Panc1 (cell line): ENCODE measurements at regions not wholly inside any gene's neighbourhood (a gene's known extent, or its start where the extent isn't known, plus 50 kb on each side); places are given as distances from the start of the nearest gene placed in this dataset.

Source experiments
- ATAC-seq: fragments of 200-7000 bp; cut with Tn5 transposase; 2 replicates; pipeline ENCODE4 v1.9.1; 2020; ENCODE audit warnings: mild to moderate bottlenecking, moderate library complexity
- BruUV-seq: library from RNA; stranded (reverse); fragments of 400-500 nt; replicated peaks from 2 replicates; lab custom pipeline; 2021; lab: Mats Ljungman, UMichigan
- CTCF ChIA-PET: fragments of 300-600 bp; sonication (Branson Sonifier 250); formaldehyde crosslinking; loops from one replicate; lab custom pipeline; 2022; ENCODE audit warnings: antibody characterized with exemption; lab: Charles Lee
- POLR2A ChIA-PET: fragments of 300-600 bp; sonication (Branson Sonifier 250); formaldehyde crosslinking; loops from one replicate; lab custom pipeline; 2022; ENCODE audit warnings: antibody characterized with exemption; lab: Charles Lee
- DNase-seq: peaks from one replicate; pipeline ENCODE4 v3.0.0-alpha.2; 2010; ENCODE audit warnings: low read depth, low spot score
- H3K27ac ChIP-seq: 2 replicates; pipeline ENCODE4 v1.5.1; 2011; ENCODE audit warnings: mild to moderate bottlenecking, low read length, inconsistent platforms
- H3K27me3 ChIP-seq: fragments of 200-500 bp; sonication (Bioruptor generic); 2 replicates; pipeline ENCODE4 v1.6.0; 2014; ENCODE audit warnings: low read length, inconsistent platforms; ENCODE audit not compliant: control insufficient read depth, insufficient read depth
- H3K36me3 ChIP-seq: fragments of 200-500 bp; sonication (Bioruptor generic); 2 replicates; pipeline ENCODE4 v1.5.1; 2014; ENCODE audit warnings: inconsistent platforms, mild to moderate bottlenecking, low read length, moderate library complexity; ENCODE audit not compliant: control insufficient read depth, insufficient read depth
- H3K4me1 ChIP-seq: 2 replicates; pipeline ENCODE4 v1.5.1; 2011; ENCODE audit warnings: inconsistent platforms, mild to moderate bottlenecking, low read length, moderate library complexity; ENCODE audit not compliant: control insufficient read depth, insufficient read depth
- H3K4me3 ChIP-seq, 2 experiments: 2 replicates each; pipeline ENCODE4 v1.5.1; 2011 to 2012; ENCODE audit warnings: low read depth in 2 of 2, low read length in 2 of 2, mild to moderate bottlenecking in 2 of 2, inconsistent platforms in 1 of 2, moderate library complexity in 1 of 2
- H3K9me3 ChIP-seq: fragments of 200-500 bp; sonication (Bioruptor generic); 2 replicates; pipeline ENCODE4 v1.5.1; 2014; ENCODE audit warnings: low read depth, mild to moderate bottlenecking, inconsistent platforms, low read length, moderate library complexity; ENCODE audit not compliant: control insufficient read depth, insufficient read depth
- CTCF ChIP-seq: fragments of 450-650 bp; IDR thresholded peaks from 2 replicates; pipeline ENCODE4 v1.5.1; 2017; ENCODE audit warnings: mild to moderate bottlenecking
- POLR2AphosphoS5 ChIP-seq: IDR thresholded peaks from 2 replicates; pipeline ENCODE4 v1.6.1; 2012; ENCODE audit warnings: mild to moderate bottlenecking, low read depth, low read length, moderate library complexity
- REST ChIP-seq, 2 experiments: IDR thresholded peaks; 2 replicates each; pipeline ENCODE4 v1.6.1; 2011 to 2012; ENCODE audit warnings: low read depth in 2 of 2, control low read depth in 1 of 2, low read length in 1 of 2, mild to moderate bottlenecking in 1 of 2, moderate library complexity in 1 of 2; ENCODE audit not compliant: insufficient read depth in 1 of 2
- SIN3A ChIP-seq: IDR thresholded peaks from 2 replicates; pipeline ENCODE4 v1.6.1; 2012; ENCODE audit warnings: low read depth, mild to moderate bottlenecking, low read length, moderate library complexity, borderline replicate concordance; ENCODE audit not compliant: insufficient read depth
- TCF7L2 ChIP-seq: IDR thresholded peaks from 2 replicates; pipeline ENCODE4 v1.6.1; 2011; ENCODE audit warnings: mild to moderate bottlenecking, low read depth, low read length, inconsistent platforms
- in situ Hi-C: cut with HindIII; loops from 2 replicates; pipeline ENCODE4 v1.10.0; 2016; ENCODE audit warnings: low sequenced_read_pairs, low pct_unique_long_range_greater_than_20kb
- intact Hi-C: fragments of 100-400 bp; cut with micrococcal nuclease; formaldehyde crosslinking; loops from one replicate; pipeline ENCODE4 v1.10.0; 2022; ENCODE audit not compliant: unreplicated experiment

- ChIA-PET CTCF (no interaction called here), POLR2A (no interaction called here)
- ATAC-seq: no peak
- no peaks in the 10 kb centered on the region for H3K36me3 ChIP-seq
- in situ Hi-C loops: no loop called here
- BruUV-seq: no TSS peak
- TF ChIP-seq TCF7L2 (no peak), POLR2AphosphoS5 (no peak), SIN3A (no peak), CTCF (no peak), REST (IDR thresholded peaks at IDR 0.05; ENCODE audit: insufficient read depth in 1 of 2, low read depth in 2 of 2, low read length in 1 of 2) (no peak)
- no peak overlapping the region for H3K4me3 ChIP-seq
- H3K9me3 ChIP-seq: no peaks in the 10 kb centered on the region
- intact Hi-C loops: no loop called here
- no peaks in the 10 kb centered on the region for H3K27me3 ChIP-seq
- H3K27ac ChIP-seq: no peak overlapping the region
- H3K4me1 ChIP-seq: no peaks in the 10 kb centered on the region
- DNase-seq: no peak
These were observed 137.0 kb downstream of the DLEU7 start for GRCh38 chr13:50706505-50706904.

- Histone ChIP-seq H3K36me3 (no peaks in the 10 kb centered on the region), H3K4me3 (no peak overlapping the region), H3K27ac (no peak overlapping the region), H3K4me1 (no peaks in the 10 kb centered on the region), H3K9me3 (no peaks in the 10 kb centered on the region), H3K27me3 (no peaks in the 10 kb centered on the region)
- no TSS peak for BruUV-seq
- CTCF ChIA-PET: no interaction called here
- DNase-seq (no peak), ATAC-seq (no peak)
- in situ Hi-C loops (no loop called here), intact Hi-C loops (no loop called here)
- POLR2A ChIA-PET: no interaction called here
- TF ChIP-seq CTCF (no peak), POLR2AphosphoS5 (no peak), TCF7L2 (no peak)
These were observed 135.9 kb downstream of the DLEU7 start for GRCh38 chr13:50707628-50708027.
